HepG2 (cell line): ENCODE measurements at regions not wholly inside any gene's neighbourhood (a gene's known extent, or its start where the extent isn't known, plus 50 kb on each side); places are given as distances from the start of the nearest gene placed in this dataset.

ENCODE experiments used
- BCL3 ChIP-seq: sonication (generic); formaldehyde crosslinking; IDR thresholded peaks from 2 replicates; pipeline ENCODE4 v1.5.1; 2020; ENCODE audit warnings: mild to moderate bottlenecking, missing genetic modification reagents, moderate library complexity
- SOX5 ChIP-seq: IDR thresholded peaks from 2 replicates; pipeline ENCODE4 v1.6.1; 2016; ENCODE audit warnings: borderline replicate concordance
- TFE3 ChIP-seq: IDR thresholded peaks from 2 replicates; pipeline ENCODE4 v1.6.1; 2016
- USF2 ChIP-seq, 2 experiments: sonication (generic) in 1 of 2; formaldehyde crosslinking in 1 of 2; IDR thresholded peaks; 2 replicates each; pipeline versions ENCODE4 v1.5.1 to v1.6.1; 2011 to 2020; ENCODE audit warnings: borderline replicate concordance in 1 of 2, low read depth in 1 of 2, low read length in 1 of 2, mild to moderate bottlenecking in 1 of 2, missing genetic modification reagents in 1 of 2, moderate library complexity in 1 of 2
- ZBTB44 ChIP-seq: sonication (generic); formaldehyde crosslinking; IDR thresholded peaks from 2 replicates; pipeline ENCODE4 v1.4.0; 2020; ENCODE audit warnings: missing genetic modification reagents
- ZC3H13 ChIP-seq: sonication (generic); formaldehyde crosslinking; IDR thresholded peaks from 2 replicates; pipeline ENCODE4 v1.8.1; 2023; ENCODE audit warnings: mild to moderate bottlenecking, missing genetic modification reagents, moderate library complexity
- ZNF343 ChIP-seq: sonication (generic); formaldehyde crosslinking; IDR thresholded peaks from 2 replicates; pipeline ENCODE4 v1.4.0; 2020; ENCODE audit warnings: mild to moderate bottlenecking, missing genetic modification reagents
- ZNF674 ChIP-seq: sonication (generic); formaldehyde crosslinking; IDR thresholded peaks from 2 replicates; pipeline ENCODE4 v1.5.0; 2020; ENCODE audit warnings: low read depth, mild to moderate bottlenecking, missing genetic modification reagents
- TF ChIP-seq, protein P1 (sequence below): IDR thresholded peaks from 2 replicates; pipeline ENCODE4 v1.4.0; 2020; ENCODE audit warnings: mild to moderate bottlenecking, missing genetic modification reagents

- TF ChIP-seq USF2 (IDR thresholded peaks at IDR 0.05; ENCODE audit: low read depth, low read length): 0 out of 2 replicates have a peak, but pooled peaks have one; percentile 39
- TF ChIP-seq USF2 (CRISPR knock-in tag; IDR thresholded peaks at IDR 0.05; ENCODE audit: borderline replicate concordance): peak; percentile 39; the same call in 1 of the 2 replicates
- no peak for TF ChIP-seq ZNF674 (CRISPR knock-in tag)
- no peak for TF ChIP-seq BCL3 (CRISPR knock-in tag)
- TF ChIP-seq, protein P1, sequence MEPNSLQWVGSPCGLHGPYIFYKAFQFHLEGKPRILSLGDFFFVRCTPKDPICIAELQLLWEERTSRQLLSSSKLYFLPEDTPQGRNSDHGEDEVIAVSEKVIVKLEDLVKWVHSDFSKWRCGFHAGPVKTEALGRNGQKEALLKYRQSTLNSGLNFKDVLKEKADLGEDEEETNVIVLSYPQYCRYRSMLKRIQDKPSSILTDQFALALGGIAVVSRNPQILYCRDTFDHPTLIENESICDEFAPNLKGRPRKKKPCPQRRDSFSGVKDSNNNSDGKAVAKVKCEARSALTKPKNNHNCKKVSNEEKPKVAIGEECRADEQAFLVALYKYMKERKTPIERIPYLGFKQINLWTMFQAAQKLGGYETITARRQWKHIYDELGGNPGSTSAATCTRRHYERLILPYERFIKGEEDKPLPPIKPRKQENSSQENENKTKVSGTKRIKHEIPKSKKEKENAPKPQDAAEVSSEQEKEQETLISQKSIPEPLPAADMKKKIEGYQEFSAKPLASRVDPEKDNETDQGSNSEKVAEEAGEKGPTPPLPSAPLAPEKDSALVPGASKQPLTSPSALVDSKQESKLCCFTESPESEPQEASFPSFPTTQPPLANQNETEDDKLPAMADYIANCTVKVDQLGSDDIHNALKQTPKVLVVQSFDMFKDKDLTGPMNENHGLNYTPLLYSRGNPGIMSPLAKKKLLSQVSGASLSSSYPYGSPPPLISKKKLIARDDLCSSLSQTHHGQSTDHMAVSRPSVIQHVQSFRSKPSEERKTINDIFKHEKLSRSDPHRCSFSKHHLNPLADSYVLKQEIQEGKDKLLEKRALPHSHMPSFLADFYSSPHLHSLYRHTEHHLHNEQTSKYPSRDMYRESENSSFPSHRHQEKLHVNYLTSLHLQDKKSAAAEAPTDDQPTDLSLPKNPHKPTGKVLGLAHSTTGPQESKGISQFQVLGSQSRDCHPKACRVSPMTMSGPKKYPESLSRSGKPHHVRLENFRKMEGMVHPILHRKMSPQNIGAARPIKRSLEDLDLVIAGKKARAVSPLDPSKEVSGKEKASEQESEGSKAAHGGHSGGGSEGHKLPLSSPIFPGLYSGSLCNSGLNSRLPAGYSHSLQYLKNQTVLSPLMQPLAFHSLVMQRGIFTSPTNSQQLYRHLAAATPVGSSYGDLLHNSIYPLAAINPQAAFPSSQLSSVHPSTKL: peak; percentile 73
- no peak for TF ChIP-seq ZNF343 (CRISPR knock-in tag)
- no peak for TF ChIP-seq ZC3H13 (CRISPR knock-in tag)
- TF ChIP-seq TFE3: peak; percentile 65
- no peak for TF ChIP-seq ZBTB44 (CRISPR knock-in tag)
- peak; percentile 61; the same call in 1 of the 2 replicates for TF ChIP-seq SOX5 (CRISPR knock-in tag)
- TF ChIP-seq, all 625 proteins: peak for 19
These were observed 391.5 kb downstream of the RAP2B start (continued) for GRCh38 chr3:153553605-153553945.
